NCI-H1694 treated with DMSO at 0.1 percent for 48 hours (cell line): ENCODE measurements at regions not wholly inside any gene's neighbourhood (a gene's known extent, or its start where the extent isn't known, plus 50 kb on each side); places are given as distances from the start of the nearest gene placed in this dataset.

ENCODE experiments used
- DNase-seq: peaks from one replicate; lab custom pipeline; 2025; lab: John Stamatoyannopoulos, UW

DNA sequence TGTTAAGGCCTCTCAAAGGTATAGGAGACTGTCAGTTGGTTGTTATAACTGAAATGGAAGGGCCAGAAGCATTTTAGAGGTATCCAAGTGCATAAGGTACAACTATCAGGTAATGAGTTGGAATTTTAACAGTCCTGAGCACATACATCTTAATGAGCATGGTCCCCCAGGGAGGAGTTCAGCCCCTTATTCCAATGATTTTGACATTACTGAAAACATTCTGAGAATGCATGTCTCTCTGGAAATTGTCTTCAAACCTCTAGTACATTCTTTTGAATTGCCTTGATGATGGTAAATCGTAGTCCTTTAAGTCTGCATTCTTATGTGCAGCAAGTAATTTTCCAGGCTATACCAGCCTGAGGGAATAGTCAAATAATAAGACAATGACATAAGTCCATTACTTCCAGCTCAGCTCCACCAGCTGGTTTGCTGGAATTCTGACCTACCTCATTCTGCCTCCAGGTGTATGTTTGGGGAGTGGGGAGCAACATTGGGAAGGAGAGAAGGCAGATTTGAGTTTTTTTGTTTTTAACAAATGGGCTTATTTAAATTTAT is 239.2 kb downstream of the MSRB3 start:
- DNase-seq: no peak

DNA sequence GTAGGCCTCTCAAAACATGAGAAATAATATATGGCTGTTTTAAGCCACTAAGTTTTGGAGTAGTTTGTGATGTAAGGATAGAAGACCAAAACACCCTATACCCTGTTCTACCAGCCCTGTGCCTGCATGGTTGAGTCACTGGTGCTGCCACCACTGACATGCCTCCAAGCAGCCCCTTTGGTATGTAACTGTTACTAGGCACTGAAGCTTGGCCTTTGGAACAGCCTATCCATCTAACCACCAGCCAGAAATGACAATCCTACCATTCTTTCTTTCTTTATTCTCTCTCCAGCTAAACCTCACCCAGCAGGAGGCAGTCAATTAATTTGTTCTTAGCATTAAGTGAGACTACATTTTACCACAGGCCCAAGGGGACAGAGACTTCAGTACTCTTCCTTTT is 240.3 kb downstream of the MSRB3 start:
- no peak for DNase-seq

DNA sequence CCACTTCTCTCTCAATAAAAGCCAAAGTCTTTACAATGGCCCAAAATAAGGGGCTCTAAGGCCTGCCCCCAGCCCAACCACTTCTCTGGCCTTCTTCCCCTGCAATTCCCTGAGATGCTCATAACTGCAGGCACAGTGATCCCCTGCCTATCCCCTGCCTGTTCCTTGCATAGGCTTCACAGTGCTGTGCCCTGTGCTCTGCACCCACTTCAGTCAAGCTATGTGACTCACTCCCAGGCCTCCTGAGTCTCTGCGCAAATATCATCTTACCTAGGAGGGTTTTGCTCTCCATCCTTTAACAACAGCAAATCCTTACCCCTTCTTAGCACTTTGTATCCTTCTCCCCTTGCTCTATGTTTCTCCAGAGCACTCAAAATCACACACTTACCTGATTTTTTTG is 242.2 kb downstream of the MSRB3 start:
- no peak for DNase-seq

DNA sequence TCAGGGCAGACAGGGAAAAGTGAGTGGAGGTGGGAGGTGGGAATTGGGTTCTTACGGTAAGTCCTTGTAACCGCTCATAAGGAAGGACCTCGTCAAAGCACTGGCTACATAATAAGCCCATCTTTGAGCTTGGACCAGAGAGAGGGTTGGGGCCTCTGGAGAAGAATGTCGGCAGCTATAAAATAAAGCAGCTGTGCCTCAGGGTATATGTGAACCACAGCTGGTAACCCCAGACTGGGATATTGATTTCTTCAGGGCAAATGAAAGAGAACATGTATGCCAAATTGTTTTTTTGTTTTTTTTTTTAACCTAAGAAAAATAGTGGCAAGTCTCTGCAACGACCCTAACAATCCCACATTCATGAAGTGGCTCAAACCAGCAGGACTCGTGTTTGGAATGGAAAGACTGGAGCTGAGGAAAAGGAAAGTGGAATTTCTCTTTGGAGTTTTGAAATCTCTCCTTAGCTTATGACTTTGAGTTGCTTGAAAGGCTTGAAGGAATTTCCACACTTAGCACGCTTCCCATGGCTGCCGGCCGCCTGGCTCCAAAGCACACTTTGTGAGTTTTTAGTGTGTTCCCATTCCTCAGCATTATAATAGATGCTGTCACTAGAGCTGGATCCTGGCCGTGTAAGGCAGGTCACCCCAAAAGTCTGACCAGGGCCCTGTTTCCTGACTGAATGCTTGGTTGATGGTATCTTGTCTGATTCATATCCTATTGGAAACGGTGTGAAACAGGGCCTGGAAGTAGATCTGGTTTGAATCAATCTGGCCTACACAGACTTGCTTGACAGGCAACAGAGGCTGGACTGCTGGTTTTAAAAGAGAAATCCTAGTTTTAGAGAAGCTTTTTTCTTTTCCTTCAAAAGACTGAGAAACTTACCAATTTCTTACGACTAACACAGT is 244.7 kb downstream of the MSRB3 start:
- DNase-seq: no peak

DNA sequence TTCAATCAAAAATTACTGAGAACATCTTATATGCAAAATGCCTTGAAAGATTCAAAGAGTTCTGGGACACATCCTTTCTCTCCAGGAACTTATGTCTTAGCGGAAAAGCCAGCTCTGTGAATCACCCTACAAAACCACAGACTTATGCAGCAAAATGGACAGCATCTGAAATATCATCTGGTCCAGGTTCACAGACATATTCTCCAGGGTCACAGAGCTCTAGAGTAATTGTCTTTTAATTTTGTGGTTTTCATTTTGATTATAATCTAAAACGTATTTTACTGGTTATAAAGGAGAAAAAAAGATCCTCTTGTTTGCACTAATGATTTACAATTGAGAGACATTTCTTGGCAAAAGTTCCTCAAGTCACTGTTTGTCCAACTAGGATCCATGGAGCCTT is 246.2 kb downstream of the MSRB3 start:
- DNase-seq: no peak

DNA sequence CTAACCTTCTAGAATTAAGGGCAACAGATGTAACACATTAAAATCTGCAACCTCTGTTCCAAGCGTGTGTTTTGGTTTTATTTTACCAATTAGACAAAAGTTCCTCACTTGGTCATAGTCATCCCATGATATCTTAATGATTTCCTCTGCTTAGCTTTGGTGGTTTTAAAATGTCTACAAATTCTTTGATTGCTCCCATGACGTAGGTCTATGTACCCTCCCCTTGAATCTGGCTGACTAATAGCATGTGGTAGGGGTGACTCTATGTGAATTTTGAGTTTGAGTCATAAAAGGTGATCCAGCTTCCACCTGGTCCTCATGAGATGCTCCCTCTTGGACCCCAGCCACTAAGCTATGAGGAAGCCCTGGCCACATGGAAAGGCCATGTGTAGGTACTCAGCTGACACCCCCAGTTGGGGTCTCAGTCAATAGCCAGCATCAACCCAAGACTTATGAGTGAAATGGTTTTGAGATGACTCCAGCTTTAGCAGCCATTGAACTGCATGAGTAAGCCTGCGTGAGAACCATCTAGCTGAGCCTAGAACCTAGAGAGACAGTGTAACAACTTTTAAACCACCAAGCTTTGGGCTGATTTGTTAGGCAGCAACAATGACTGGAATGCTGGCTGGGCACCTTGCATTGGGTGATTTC is 247.1 kb downstream of the MSRB3 start:
- DNase-seq: no peak

DNA sequence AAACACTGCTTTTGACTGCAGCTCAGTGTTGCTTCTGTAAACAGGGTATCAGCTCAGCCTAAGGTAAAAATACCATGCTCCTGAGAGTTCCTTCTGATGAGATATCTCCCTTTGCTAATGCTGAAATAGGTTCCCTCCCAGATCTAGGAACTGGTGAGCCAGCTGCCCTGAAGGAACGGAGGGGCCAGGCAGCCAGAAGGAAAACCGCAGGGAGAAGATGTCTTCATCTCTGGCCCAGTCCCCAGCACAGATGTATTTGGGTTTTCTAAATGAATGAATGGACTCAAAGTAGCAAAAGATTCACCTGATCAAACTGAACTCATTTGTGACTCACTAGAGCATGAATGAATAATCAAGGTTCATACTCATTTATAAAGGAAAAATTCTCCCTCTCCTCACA is 247.8 kb downstream of the MSRB3 start:
- no peak for DNase-seq

DNA sequence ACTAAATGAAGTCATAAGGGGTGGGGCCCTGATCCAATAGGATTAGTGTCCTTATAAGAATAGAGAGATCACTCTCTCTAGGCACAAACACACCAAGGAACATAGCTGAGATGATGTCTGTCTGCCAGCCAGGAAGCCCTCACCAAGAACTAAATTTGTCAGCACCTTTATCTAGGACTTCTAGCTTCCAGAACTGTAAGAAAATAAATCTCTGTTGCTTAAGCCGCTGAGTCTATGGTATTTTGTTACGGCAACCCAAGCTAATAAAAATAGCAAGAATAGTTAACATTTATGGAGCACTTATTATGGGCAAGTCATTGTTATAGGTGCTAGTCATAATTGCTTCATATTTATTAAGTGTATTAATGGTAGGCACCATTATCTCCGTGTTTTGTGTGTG is 249.6 kb downstream of the MSRB3 start:
- DNase-seq: no peak

DNA sequence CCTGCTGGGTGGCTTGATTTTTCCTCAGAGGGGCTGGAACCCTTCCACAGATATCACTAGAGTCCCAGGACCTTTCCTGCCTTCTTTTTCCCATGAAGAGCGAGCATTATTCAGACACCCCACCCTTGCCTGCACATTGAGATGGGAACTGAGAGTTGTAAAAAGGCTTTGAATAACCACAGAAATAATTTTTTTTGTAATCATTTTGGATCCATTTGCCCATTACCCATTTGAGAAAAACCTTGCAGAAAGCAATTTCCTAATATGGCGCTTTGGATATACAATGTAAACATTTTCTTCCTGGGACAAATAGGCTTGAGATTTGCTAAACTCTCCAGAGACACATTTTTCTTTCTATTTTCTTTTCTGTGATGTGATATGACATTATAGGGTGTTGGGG is 250.6 kb downstream of the MSRB3 start:
- DNase-seq: no peak

DNA sequence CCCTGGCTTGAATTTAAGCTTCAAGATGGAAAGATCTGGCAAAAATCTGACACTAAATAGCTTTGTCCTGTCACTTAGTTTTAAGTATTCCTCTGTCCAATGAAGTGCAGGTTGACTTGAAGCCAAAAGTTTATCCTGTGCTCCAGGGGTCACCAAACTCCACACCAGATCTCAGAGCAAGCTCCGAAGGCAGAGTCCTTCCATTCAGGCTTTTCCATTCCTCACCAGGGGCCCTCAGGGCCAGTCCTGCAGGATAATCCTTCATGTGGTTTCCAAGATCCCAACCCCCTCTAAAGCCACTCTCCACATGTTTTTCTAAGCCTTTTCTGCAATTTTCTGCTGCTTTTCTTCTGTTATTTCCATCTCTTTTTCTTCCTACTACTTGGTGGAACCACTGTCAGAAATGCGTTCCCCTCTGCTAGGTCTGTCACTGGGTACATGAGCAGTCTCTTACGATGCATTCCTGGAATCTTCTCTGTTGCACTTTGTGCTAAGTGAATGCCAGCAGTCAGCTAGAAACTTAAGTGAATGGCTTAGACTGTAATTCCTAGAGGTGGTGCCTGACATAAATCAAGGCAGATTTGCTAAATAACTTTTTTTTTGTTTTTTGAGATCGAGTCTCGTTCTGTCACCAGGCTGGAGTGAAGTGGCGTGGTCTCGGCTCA is 251.4 kb downstream of the MSRB3 start:
- DNase-seq: no peak

DNA sequence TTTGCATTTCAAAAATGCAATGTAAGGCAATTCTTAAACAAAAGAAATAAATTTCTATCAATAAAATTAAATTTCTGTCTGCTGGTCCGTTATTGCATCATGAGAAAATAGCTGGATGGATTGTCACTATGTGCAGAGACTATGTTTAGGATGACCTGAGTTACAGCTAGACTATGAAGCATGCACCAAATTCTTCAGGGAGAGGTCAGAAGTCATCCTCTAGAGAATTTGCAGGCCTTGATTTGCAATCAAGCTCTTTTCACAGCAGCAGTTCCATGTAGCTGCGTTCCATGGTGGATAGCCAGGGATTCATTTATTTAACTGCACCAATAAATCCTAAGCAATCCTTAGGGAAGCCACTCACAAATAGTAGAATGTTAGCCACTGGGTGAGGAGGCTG is 253.7 kb downstream of the MSRB3 start:
- DNase-seq: no peak

DNA sequence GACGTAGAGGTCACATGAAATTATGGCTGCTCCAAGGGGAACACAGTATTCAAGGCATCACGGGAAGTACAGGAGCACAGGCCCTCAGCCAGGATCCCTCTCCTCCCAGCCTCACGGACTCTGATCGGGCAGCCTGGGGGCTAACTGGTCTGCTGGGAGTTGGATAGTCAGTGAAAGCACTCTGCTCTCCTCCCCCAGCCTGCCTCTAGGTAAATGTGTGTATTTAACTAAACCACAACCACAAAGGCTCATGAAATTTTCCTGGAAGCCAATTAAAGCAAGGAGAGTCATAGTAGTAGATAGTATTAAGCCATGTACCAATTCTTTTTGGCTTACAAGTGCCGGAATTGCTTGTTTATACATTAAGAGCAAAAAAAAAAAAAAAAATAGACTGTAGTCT is 254.3 kb downstream of the MSRB3 start:
- DNase-seq: no peak

DNA sequence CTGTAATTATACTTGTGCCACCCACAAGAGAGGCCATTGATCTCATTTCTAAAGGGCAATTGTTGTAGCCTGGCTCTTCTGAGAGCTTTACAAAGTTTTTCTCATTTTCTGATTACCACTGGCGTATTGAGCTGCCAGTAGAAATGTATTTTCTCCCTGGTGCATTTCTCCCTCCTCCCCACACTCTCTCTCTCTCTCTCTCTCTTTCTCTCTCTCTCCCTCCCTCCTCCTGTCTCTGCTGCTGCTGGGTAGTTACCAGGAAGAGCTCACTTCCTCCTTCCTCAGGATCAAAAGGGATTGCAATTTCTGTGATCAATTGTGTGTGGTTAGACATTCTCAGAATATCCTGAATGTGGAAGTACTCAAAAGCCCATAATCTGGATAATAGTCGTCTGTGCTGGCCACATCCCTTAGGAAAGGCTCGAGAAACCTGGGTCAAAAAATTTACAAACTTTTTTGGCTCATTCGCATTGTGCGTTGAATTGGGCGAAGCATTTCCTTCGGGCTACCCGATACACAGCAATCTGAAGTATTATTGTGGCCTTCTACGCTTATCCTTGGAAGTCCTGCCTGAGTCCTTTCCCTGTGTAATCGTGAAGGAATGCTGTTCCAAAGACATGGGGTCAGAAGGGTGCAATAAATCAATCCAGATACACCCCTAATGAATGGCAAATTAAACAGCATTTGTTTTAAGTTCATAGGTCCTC is 254.8 kb downstream of the MSRB3 start:
- no peak for DNase-seq

DNA sequence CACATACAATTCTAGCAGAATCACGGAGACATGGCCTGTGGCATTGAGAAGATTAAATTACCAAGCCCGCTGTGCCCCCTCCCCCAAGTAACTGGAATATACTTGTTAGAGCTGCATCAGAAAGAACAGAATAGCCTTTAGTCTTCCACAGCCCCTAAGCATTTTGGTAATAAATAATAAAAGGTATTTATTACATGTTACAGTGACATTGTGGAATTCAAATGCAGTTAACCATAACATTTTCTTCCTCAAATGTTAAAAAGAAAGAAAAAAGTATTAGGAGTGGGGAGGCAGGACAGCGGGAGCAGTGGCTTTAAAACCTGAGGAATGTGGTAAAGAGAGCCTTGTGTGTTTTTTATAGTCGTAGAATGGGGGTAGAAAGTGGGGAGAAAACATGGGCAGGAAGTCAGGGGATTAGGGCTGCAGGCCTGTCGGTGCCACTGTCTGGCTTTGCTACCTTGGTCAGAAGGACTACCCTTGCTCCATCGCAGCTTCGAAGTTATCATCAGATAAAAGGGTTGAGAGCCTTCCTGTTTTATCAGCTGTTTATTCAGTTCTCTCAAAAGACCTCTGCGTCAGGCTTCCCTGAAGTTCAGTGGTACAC is 255.9 kb downstream of the MSRB3 start:
- no peak for DNase-seq

DNA sequence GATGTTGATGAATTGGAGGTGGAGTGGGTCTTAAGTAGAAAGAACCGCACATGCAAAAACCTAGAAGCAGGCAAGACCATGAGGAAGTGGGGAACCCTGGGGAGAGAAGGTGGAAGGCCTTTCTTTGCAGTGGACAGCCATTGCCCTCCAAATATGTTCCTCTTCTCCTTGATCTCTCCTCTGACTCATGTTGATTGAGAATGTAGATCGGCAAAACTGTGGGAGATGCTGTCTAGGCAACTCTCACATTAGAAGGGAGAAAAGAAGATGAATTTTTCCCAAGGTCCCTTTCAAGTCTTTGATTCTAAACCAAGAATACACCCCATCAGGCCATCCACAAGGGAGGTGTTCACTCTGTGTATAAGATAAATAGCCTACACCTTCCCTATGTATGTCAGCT is 257.5 kb downstream of the MSRB3 start:
- no peak for DNase-seq

DNA sequence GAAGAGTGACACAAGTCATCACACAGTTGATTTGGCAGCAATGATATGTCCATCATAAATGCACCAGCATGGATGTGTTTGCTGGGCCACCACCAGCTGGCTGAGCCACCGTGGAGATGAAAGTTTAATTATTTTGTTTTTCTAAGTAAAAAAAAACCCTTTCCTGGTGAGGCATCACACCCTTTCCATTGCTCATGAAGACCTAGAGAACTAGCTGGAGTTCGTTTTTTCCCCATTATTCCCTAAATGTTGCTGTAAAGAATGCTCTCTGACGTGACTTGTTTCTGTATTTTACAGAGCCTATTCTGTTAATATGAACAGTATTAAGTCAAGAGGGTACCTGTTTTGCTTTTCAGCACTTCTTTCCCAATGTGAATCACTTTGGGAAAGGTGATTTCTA is 257.9 kb downstream of the MSRB3 start:
- no peak for DNase-seq

DNA sequence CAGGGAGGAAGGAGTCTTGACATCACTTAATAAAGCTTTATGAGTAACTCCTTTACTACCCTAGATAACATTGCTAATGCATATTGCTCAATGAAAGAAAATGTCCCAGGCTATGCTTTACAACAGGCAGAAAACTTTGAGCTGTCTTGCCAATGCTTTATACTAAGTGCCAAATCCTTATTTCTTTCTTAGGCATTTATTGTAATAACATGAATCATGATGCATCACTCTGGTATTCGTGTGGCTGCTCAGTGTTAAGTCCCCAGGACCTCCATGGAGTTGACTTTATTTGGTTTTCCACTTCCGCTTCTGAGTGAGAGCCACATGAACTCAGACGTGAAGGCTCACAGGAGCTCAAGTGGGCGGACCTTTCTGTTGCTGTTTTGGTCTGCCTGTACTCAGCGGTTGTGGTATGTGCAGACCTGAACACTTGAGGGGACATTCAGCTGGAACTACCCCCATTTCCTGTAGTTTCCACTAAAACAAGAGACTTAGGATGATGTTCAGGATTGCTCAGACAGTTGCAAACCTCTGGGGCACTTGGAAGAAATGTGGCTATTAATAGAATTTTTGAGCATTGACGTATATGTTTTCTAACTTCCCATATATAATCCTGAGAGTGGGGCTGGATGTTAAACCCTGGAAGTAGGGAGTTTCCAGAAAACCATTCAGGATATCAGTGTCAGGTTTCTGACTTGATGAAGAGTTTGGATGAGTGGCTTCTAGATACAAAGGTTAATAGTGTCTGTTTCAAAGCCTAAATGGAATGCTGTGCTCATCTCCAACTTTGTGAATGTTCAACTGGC is 258.6 kb downstream of the MSRB3 start:
- DNase-seq: no peak

DNA sequence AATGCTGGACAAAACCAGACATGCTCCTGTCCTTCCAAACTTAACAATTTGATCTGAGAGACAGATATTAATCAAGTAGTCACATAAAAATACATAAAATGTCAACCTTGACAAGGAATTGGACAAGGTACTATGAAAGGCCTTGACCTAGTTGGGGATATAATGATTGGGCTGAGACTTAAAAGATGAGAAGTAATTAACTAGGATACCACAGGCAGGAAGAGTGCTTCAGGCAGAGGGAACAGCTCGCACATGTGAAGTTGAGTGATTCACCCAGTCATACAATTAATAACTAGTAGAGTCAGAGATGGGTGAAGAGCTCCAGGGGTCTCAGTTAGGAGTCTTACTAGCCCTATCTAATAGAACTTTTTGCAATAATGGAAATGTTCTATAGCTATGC is 259.5 kb downstream of the MSRB3 start:
- no peak for DNase-seq

DNA sequence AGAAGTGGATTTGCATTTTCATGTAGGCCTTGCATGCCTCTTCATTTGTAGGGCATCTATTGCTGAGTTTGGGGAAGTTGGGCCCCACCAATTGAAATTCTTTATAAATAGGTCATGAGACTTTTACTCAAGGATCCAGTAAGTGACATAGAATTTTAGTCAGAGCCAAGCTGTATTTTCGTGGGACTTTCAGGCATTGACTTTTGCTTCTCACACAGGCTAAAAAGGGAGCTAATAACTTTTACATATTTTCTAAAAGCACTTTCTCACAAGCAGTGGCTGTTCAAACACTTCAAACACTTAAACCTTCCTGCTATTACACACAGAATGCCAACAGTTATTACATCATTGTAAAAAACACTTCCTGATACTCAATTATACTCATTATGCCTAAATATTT is 260.5 kb downstream of the MSRB3 start:
- no peak for DNase-seq

DNA sequence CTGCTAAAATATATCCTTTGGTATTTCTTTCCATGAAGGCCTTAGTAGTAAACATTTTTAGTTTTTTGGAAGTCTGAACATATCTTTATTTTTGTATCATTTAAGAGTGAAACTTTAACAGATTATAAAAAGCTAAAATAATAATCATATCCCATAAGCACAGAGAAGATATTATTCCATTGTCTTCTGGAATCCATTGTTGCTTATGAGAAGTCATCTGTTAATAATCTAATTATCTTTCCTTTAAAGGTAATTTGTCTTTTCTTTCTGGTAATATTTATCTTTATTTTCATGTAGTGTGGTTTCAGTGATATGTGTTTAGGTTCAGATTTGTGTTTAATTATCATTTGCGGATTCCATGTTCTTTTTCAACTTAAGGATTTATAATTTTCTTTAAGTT is 261.7 kb downstream of the MSRB3 start:
- no peak for DNase-seq

DNA sequence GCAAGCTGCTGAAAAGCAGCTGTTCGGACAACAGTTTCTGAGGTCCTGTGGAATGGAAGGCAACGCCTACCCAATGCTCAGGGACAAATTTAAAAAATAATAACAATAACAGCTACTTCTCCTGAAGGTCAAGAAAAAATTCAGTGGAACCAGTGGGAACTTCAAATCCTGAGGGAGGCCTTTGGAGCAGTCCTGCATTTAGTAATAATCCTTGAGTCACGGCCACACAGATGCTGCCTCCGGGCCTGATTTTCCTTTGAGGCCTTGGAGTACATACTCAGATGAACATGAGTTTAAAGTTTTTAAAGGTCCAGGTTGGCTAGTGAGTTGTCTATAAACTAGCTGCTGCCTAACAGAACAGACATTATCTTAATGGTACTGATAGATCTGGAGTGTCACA is 268.0 kb downstream of the MSRB3 start:
- no peak for DNase-seq
